D721Med (cell line): ENCODE measurements at regions not wholly inside any gene's neighbourhood (a gene's known extent, or its start where the extent isn't known, plus 50 kb on each side); places are given as distances from the start of the nearest gene placed in this dataset.
"Not testable (repeated sequence)": the region's sequence is repeated elsewhere in the genome, so short reads cannot be mapped to it uniquely, and the experiment has no call there.

Experiments
- DNase-seq: peaks from one replicate; pipeline ENCODE4 v3.0.0; 2011; ENCODE audit warnings: low spot score; ENCODE audit not compliant: insufficient read length
- FAIRE-seq: peaks from 2 replicates; lab custom pipeline; 2011; peaks lifted over from hg19 to GRCh38; lab: Jason Lieb, UNC
- TF ChIP-seq, protein P1 (sequence below): IDR thresholded peaks from 2 replicates; pipeline ENCODE4 v1.5.1; 2012; ENCODE audit warnings: mild to moderate bottlenecking, control low read depth; ENCODE audit not compliant: insufficient read depth; ENCODE audit errors: missing control alignments

DNA sequence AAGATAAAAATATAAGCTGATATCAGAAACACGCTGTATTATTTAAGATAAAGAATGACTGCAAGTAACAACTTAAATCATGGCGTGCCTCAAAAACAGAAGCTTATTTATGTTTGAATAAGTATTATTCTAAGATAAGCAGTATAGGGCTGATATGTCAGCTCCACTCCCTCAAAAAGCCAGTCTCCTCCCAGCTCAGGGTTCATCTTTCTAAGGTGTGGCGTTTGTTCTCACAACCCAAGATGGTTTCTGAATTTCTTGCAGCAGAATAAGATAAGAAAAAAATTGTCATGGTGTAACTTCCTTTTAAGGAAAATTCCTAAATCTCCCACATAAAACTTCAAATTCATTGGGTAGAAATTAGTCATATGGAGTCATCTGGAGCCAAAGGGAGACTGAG is 166.1 kb upstream of the POU1F1 start:
- DNase-seq (no peak), FAIRE-seq (no peak)
- TF ChIP-seq, protein P1, sequence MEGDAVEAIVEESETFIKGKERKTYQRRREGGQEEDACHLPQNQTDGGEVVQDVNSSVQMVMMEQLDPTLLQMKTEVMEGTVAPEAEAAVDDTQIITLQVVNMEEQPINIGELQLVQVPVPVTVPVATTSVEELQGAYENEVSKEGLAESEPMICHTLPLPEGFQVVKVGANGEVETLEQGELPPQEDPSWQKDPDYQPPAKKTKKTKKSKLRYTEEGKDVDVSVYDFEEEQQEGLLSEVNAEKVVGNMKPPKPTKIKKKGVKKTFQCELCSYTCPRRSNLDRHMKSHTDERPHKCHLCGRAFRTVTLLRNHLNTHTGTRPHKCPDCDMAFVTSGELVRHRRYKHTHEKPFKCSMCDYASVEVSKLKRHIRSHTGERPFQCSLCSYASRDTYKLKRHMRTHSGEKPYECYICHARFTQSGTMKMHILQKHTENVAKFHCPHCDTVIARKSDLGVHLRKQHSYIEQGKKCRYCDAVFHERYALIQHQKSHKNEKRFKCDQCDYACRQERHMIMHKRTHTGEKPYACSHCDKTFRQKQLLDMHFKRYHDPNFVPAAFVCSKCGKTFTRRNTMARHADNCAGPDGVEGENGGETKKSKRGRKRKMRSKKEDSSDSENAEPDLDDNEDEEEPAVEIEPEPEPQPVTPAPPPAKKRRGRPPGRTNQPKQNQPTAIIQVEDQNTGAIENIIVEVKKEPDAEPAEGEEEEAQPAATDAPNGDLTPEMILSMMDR = no peak

GRCh38 chr3:87437765-87438164 is 161.4 kb upstream of the POU1F1 start:
- DNase-seq (no peak), FAIRE-seq (no peak)
- TF ChIP-seq, protein P1 = no peak

DNA sequence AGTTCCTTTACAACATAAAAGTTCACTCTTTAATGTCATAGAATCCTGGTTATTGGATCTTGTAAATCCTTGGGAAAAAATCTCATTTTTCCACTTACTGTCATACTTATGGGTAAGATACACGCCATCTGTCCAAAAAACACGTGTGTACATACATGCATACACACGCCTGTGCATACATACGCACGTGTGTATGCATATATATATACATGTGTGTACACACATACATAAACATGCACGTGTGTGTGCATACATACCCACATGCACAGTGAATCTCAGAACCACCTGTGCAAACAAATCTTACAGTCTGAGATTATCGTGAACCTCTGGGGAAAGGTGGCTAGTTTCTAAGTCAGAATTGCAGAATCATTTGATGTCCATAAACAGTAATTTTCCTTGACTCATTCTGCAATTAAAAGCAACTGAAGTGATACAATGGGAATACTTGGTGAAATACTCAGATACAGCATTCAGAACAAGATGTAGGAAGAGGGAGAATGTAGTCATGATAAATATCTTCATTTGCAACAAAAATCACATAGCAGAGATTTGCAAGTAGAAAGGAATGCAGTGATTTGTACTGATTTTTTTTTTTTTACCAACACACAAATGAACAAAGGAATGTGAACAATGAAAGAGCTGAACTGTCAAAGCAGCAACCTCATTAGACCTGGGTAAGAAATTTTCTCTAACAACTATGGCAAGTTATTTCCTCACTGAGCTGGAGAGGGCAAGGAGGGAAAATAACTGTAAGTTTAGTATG is 160.6 kb upstream of the POU1F1 start:
- no peak for FAIRE-seq
- TF ChIP-seq, protein P1 = no peak

GRCh38 chr3:87435926-87436620 is 159.7 kb upstream of the POU1F1 start:
- FAIRE-seq (no peak), DNase-seq (no peak)
- TF ChIP-seq, protein P1 = no peak

More for the DNA sequence above, 160.6 kb upstream of the POU1F1 start:
- no peak for DNase-seq

GRCh38 chr3:87433445-87433844 is 157.1 kb upstream of the POU1F1 start:
- DNase-seq, FAIRE-seq: not testable (repeated sequence)

- TF ChIP-seq, protein P1 = no peak
- FAIRE-seq = no peak
- no peak for DNase-seq
These were observed 150.5 kb upstream of the POU1F1 start for GRCh38 chr3:87426918-87427317.

DNA sequence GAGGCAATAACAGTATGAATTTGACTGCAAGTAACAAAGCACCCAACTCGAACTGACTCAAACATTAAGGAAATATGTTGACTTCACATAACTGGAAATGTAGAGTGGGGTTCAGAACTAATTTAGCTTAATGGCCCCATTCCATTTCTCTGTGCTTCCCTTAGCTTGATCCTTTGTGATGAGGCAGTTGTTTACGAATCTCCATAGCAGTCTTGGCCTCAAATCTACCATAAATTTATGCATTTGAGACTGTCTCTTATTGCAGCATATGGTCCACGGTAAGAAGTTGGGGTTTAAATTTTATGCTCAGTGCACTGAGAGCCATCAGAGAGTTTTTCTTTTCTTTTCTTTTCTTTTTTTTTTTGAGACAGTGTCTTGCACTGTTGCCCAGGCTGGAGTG is 148.7 kb upstream of the POU1F1 start:
- DNase-seq (no peak), FAIRE-seq (no peak)
- TF ChIP-seq, protein P1 = no peak
